GM13977 (cell line): ENCODE measurements at regions not wholly inside any gene's neighbourhood (a gene's known extent, or its start where the extent isn't known, plus 50 kb on each side); places are given as distances from the start of the nearest gene placed in this dataset.
"Not testable (repeated sequence)": the region's sequence is repeated elsewhere in the genome, so short reads cannot be mapped to it uniquely, and the experiment has no call there.

Experiments
- DNase-seq: peaks from one replicate; pipeline ENCODE4 v3.0.0; 2012; ENCODE audit warnings: low spot score
- in situ Hi-C: fragments of 300-500 bp; cut with MboI; formaldehyde crosslinking; loops from one replicate; pipeline ENCODE4 v1.12.0; 2022; ENCODE audit warnings: low sequenced_read_pairs, low pct_unique_long_range_greater_than_20kb, mixed read lengths, inconsistent platforms; ENCODE audit not compliant: unreplicated experiment
- TF ChIP-seq, protein P1 (sequence below): IDR thresholded peaks from 2 replicates; pipeline ENCODE4 v1.5.1; 2012; ENCODE audit warnings: mild to moderate bottlenecking, control low read depth; ENCODE audit not compliant: insufficient read depth; ENCODE audit errors: extremely low read depth, missing control alignments

- in situ Hi-C loops, result no loop called here
- no peak for DNase-seq
- TF ChIP-seq, protein P1, sequence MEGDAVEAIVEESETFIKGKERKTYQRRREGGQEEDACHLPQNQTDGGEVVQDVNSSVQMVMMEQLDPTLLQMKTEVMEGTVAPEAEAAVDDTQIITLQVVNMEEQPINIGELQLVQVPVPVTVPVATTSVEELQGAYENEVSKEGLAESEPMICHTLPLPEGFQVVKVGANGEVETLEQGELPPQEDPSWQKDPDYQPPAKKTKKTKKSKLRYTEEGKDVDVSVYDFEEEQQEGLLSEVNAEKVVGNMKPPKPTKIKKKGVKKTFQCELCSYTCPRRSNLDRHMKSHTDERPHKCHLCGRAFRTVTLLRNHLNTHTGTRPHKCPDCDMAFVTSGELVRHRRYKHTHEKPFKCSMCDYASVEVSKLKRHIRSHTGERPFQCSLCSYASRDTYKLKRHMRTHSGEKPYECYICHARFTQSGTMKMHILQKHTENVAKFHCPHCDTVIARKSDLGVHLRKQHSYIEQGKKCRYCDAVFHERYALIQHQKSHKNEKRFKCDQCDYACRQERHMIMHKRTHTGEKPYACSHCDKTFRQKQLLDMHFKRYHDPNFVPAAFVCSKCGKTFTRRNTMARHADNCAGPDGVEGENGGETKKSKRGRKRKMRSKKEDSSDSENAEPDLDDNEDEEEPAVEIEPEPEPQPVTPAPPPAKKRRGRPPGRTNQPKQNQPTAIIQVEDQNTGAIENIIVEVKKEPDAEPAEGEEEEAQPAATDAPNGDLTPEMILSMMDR, result no peak
These were observed 130.8 kb downstream of the CAPZA3 start for GRCh38 chr12:18868717-18869116.

DNA sequence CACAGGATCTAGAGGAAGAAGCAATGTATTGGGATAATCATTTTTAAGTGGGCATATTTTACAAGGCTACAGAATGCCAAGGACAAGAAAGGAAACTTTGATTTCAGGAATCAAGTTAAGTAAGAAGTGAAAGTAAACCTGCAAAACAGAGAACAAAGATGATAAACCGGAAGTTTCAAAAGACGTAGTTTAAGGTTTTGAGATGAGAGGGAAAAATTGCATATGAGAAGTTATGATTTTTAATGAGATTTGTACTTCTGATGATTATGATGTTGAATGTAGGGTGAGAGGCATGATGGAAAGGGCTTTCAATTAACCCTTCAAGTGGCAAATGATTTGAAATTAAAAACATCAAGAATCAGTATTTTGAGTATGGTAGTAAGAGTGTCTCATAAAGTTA lies 134.9 kb downstream of the CAPZA3 start:
- no peak for DNase-seq
- in situ Hi-C loops, result no loop called here
- TF ChIP-seq, protein P1, result no peak

DNA sequence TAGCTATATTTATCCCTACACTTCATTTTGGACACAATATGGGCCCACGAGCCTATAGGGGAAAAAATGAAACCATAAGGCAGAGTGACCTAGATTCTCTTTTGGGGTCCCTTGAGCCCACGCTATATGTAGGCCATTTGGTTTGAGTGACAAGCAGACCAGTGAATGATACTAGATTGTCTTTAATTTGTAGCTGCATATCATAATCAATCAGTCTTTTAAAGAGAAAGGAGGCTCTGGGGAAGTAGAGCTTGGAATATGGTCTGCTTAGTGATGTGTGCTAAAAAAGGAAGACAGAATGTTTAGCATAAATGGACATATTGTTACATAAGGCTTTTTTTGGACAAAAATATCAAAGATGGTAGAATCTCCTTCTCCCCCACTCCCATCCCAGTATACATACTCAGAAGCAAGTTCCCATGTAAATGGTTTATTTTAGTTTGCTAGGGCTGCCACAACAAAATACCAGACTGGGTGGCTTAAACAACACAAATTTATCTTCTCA lies 140.8 kb downstream of the CAPZA3 start:
- in situ Hi-C loops, result no loop called here
- TF ChIP-seq, protein P1, result no peak
- no peak for DNase-seq

DNA sequence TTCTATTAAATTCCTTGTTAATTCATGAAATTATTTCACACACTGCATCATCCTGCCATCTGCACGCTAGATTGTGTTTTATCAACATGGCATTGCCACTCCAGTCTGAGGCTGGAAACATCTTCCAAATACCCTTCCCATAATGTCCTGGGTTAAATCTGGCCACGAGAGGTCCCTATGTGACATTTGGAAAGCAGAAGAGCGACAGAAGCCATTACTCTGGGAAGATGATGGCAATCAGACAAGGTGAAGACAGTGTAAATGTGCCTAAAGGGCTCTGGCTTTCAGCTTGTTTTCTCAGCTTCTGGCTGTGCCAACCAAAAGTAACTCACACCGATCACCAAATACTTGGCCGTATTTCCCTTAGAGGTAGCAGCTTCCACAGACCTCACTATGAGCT lies 144.8 kb downstream of the CAPZA3 start:
- in situ Hi-C loops, result no loop called here
- TF ChIP-seq, protein P1, result no peak
- DNase-seq, result no peak

- no peak for DNase-seq
- TF ChIP-seq, protein P1, result no peak
- in situ Hi-C loops, result no loop called here
These were observed 149.0 kb downstream of the CAPZA3 start for GRCh38 chr12:18886962-18887361.

GRCh38 chr12:18887368-18887767 lies 149.4 kb downstream of the CAPZA3 start:
- TF ChIP-seq, protein P1, result no peak
- DNase-seq, result no peak
- in situ Hi-C loops, result no loop called here

GRCh38 chr12:18888047-18888446 lies 150.1 kb downstream of the CAPZA3 start:
- TF ChIP-seq, protein P1, result no peak
- no peak for DNase-seq
- in situ Hi-C loops, result no loop called here

GRCh38 chr12:18890621-18891020 lies 152.7 kb downstream of the CAPZA3 start:
- in situ Hi-C loops, DNase-seq: not testable (repeated sequence)
